RWPE1 (cell line): ENCODE measurements at regions not wholly inside any gene's neighbourhood (a gene's known extent, or its start where the extent isn't known, plus 50 kb on each side); places are given as distances from the start of the nearest gene placed in this dataset.

Source experiments
- CTCF ChIA-PET: fragments of 350-600 bp; sonication (Branson Sonifier 250); formaldehyde crosslinking; extraction: SDS; loops from one replicate; lab custom pipeline; 2021; lab: Yijun Ruan, JAX
- POLR2A ChIA-PET: fragments of 400-600 bp; formaldehyde crosslinking; extraction: SDS; loops from one replicate; lab custom pipeline; 2020; ENCODE audit warnings: antibody characterized with exemption; ENCODE audit not compliant: low non-redundant PET; lab: Yijun Ruan, JAX
- DNase-seq: peaks from one replicate; pipeline ENCODE4 v3.0.0; 2012; ENCODE audit warnings: low spot score
- H3K27ac ChIP-seq: fragments of 450-650 bp; 2 replicates; pipeline ENCODE4 v1.5.1; 2017
- TF ChIP-seq, protein P1 (sequence below): fragments of 450-650 bp; conservative IDR thresholded peaks from 2 replicates; pipeline ENCODE4 v1.5.1; 2017; ENCODE audit warnings: low read depth, mild to moderate bottlenecking

DNA sequence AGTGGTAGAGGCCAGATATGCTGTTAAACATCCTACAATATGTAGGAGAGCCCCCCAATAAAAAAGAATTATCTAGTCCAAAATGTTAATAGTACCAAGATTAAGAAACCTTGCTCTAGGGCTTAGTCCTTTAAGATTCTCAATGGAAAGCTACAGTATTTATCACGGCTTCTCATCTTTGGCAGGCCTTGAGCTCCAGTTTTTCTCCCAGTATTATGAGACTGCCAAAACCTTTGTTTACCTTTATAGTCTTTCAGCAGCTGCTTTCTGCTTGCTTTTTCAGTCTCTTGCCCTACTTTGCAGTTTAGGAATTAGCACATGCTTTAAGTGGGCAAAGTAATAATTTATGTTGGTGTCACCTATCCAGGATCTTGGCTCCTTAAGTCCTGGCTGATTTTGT is 59.7 kb downstream of the NHLRC1 start:
- no peak overlapping the region for H3K27ac ChIP-seq
- no peak for DNase-seq
- CTCF ChIA-PET: no interaction called here
- TF ChIP-seq, protein P1, sequence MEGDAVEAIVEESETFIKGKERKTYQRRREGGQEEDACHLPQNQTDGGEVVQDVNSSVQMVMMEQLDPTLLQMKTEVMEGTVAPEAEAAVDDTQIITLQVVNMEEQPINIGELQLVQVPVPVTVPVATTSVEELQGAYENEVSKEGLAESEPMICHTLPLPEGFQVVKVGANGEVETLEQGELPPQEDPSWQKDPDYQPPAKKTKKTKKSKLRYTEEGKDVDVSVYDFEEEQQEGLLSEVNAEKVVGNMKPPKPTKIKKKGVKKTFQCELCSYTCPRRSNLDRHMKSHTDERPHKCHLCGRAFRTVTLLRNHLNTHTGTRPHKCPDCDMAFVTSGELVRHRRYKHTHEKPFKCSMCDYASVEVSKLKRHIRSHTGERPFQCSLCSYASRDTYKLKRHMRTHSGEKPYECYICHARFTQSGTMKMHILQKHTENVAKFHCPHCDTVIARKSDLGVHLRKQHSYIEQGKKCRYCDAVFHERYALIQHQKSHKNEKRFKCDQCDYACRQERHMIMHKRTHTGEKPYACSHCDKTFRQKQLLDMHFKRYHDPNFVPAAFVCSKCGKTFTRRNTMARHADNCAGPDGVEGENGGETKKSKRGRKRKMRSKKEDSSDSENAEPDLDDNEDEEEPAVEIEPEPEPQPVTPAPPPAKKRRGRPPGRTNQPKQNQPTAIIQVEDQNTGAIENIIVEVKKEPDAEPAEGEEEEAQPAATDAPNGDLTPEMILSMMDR: no peak
- POLR2A ChIA-PET: no interaction called here

DNA sequence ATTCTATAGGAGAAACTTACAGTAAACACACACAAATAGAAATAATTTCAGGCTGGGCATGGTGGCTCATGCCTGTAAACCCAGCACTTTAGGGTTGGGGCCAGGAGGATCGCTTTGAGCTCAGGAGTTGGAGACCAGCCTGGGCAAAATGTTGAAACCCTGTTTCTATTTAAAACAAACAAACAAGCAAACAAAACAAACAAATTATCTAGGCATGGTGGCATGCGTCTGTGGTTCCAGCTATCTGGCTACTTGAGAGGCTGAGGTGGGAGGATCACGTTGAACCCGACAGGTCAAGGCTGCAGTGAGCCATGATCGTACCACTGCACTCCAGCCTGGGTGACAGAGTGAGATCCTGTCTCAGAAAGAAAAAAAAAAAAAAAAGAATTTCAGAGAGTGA is 64.0 kb downstream of the NHLRC1 start:
- DNase-seq: no peak
- TF ChIP-seq, protein P1: no peak
- CTCF ChIA-PET: interaction anchor here (0.6 kb wide), 1 partner anchor 65 kb away, joined by 5 read pairs; no protein-coding TSS in a partner anchor
- no peak overlapping the region for H3K27ac ChIP-seq
- POLR2A ChIA-PET: no interaction called here

DNA sequence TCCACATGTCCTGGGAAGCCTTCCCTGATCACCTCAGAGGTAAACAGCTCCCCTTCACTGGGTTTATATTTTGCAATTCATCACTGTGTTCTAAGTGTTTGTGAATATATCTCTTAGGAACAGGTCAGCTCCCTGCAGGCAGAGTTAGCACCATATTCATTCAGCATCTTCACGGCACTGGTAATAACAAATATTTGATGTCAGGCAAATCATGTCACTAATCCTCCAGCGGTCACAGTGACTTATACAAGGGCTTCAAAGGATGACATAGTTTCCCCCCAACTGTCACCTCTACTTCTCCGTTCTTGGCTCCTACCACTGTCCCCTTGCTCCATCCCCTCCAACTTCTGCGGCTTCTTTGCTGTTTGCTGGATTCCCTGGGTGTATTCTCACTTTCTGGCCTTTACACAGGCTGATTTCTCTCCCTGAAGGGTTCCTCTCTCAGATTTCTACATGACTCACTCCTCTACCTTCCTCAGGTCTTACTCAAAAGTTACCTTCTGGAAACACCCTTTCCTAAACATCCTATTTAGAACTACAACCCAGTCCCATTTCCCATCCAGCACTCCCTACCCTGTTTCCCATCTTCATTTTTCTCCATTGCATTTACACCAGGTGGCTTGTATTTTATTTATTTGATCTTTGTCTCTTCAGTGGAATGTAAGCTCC is 66.6 kb downstream of the NHLRC1 start:
- TF ChIP-seq, protein P1: no peak
- ChIA-PET POLR2A (no interaction called here), CTCF (interaction anchor here (0.6 to 0.8 kb wide), 3 partner anchors 33 to 68 kb away, joined by 3 to 4 read pairs (median 3); partner anchors contain the start of gene KIF13A)
- no peak overlapping the region for H3K27ac ChIP-seq
- DNase-seq: peak; percentile 50

DNA sequence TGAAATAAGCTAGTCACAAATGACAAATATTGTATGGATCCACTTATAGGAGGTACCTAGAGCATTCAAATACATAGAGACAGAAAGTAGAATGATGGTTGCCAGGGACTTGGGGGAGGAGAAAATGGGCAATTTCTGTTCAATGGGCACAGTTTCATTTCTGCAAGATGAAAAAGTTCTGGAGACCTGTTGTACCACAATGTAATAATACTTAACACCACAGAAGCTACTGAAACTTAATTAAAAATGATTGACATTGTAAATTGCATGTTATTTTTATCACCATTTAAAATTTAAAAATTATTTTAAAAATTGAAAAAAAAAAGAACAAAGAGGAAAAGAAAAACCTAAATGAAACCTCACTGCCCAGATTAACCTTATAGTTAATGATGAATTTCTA is 67.4 kb downstream of the NHLRC1 start:
- POLR2A ChIA-PET: no interaction called here
- CTCF ChIA-PET: no interaction called here
- TF ChIP-seq, protein P1: no peak
- no peak overlapping the region for H3K27ac ChIP-seq
- no peak for DNase-seq

DNA sequence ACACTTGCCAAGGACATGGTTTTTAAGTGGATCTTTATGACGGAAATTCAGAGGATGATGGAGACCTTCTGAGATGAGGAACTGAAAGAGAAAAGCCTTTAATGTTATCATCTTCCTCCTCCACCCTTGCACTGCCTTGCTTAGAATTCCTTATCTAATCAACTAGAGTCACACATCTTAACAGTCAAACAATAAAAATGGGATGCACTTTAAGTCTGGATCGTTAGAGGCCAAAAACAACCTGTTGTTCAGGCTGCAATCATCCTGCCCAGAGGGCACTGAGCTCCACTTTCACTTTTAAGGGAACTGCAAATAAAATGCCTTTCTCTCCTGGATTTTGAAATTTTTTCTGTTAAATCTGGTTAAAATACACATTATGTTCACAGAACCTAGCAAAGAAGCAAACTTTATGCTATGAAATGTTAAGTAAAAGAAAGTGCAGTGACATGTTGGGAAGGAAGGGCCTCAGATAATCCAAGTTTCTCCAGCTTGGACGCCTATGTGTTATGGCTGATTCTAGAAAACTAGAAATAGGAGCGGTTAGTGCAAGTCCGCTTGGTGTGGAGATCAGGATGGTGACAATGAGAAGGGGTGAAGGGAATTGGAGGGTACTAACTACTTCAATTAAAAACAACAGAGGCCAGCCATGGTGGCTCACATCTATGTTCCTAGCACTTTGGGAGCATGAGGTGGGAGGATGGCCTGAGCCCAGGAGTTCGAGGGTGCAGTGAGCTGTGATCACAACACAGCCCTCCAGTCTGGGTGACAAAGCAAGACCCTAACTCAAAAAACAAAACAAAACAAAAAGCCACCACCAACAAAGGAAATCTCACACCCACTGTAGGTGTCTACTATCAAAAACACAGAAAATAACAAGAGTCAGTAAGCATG is 66.4 kb upstream of the KIF13A start:
- CTCF ChIA-PET: no interaction called here

DNA sequence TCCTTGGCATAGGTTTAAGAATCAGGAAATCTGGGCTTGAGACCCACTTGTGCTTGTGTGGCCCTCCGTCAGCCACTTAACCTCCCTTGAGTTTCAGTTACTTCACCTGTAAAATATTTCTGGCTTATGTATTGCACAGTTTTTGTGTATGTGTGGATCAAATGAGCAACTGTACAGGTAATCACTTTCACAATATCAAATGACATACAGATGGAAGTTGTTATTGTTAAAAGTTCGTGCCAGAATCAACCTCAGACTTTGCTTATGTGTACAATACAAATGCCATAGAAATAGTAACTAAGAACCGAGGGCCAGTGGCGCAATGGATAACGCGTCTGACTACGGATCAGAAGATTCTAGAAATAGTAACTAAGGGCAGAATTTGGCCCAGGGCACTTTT is 65.6 kb upstream of the KIF13A start:
- POLR2A ChIA-PET: no interaction called here
- CTCF ChIA-PET: no interaction called here
- TF ChIP-seq, protein P1: no peak
- DNase-seq: no peak
- no peak overlapping the region for H3K27ac ChIP-seq

More for the DNA sequence above, 66.4 kb upstream of the KIF13A start:
- POLR2A ChIA-PET: no interaction called here
- TF ChIP-seq, protein P1: no peak
- no peak for DNase-seq
- H3K27ac ChIP-seq: no peak overlapping the region
